Trophoblast cell (in vitro differentiated cells and primary cell): ENCODE measurements at regions not wholly inside any gene's neighbourhood (a gene's known extent, or its start where the extent isn't known, plus 50 kb on each side); places are given as distances from the start of the nearest gene placed in this dataset.

Experiments
- DNase-seq, 2 donors: peaks; one replicate each; pipeline ENCODE4 v3.0.0-alpha.2; 2016
- H2AFZ ChIP-seq: 2 replicates; pipeline ENCODE4 v1.6.1; 2013; ENCODE audit warnings: low read length, moderate library complexity, mild to moderate bottlenecking; ENCODE audit not compliant: insufficient read depth, poor library complexity
- H2AK5ac ChIP-seq: 2 replicates; pipeline ENCODE4 v1.6.1; 2013; ENCODE audit warnings: mild to moderate bottlenecking, low read length
- H2BK120ac ChIP-seq: 2 replicates; pipeline ENCODE4 v1.6.1; 2013; ENCODE audit warnings: low read length, mild to moderate bottlenecking, moderate library complexity; ENCODE audit not compliant: insufficient read depth, poor library complexity
- H2BK12ac ChIP-seq: 2 replicates; pipeline ENCODE4 v1.6.1; 2013; ENCODE audit warnings: mild to moderate bottlenecking, low read length, moderate library complexity
- H2BK5ac ChIP-seq: 2 replicates; pipeline ENCODE4 v1.6.1; 2013; ENCODE audit warnings: low read length, low read depth, moderate library complexity, mild to moderate bottlenecking; ENCODE audit not compliant: poor library complexity
- H3K14ac ChIP-seq: 2 replicates; pipeline ENCODE4 v1.6.1; 2013; ENCODE audit warnings: mild to moderate bottlenecking, low read length
- H3K18ac ChIP-seq: 2 replicates; pipeline ENCODE4 v1.6.1; 2013; ENCODE audit warnings: mild to moderate bottlenecking, low read length
- H3K23ac ChIP-seq: 2 replicates; pipeline ENCODE4 v1.6.1; 2013; ENCODE audit warnings: low read length
- H3K27ac ChIP-seq: 2 replicates; pipeline ENCODE4 v1.5.1; 2013; ENCODE audit warnings: low read depth, mild to moderate bottlenecking, inconsistent platforms, low read length, moderate library complexity
- H3K27me3 ChIP-seq: 2 replicates; pipeline ENCODE4 v1.6.1; 2013; ENCODE audit warnings: inconsistent platforms, mild to moderate bottlenecking, low read length, moderate library complexity; ENCODE audit not compliant: insufficient read depth
- H3K36me3 ChIP-seq, 2 experiments: 1 replicate in 1 of 2; 2 replicates in 1 of 2; pipeline ENCODE4 v1.6.1; 2013; ENCODE audit warnings: low read length in 2 of 2, mild to moderate bottlenecking in 2 of 2, moderate library complexity in 1 of 2; ENCODE audit not compliant: insufficient read depth in 2 of 2, control insufficient read depth in 1 of 2
- H3K4ac ChIP-seq: 2 replicates; pipeline ENCODE4 v1.6.1; 2013; ENCODE audit warnings: low read depth, mild to moderate bottlenecking, low read length, moderate library complexity
- H3K4me1 ChIP-seq, 2 experiments: 1 replicate in 1 of 2; 2 replicates in 1 of 2; pipeline ENCODE4 v1.6.1; 2013; ENCODE audit warnings: low read length in 2 of 2, mild to moderate bottlenecking in 2 of 2, moderate library complexity in 1 of 2; ENCODE audit not compliant: insufficient read depth in 2 of 2, control insufficient read depth in 1 of 2
- H3K4me2 ChIP-seq: 2 replicates; pipeline ENCODE4 v1.6.1; 2013; ENCODE audit warnings: inconsistent platforms, mild to moderate bottlenecking, low read length, moderate library complexity
- H3K4me3 ChIP-seq: 2 replicates; pipeline ENCODE4 v1.5.1; 2013; ENCODE audit warnings: mild to moderate bottlenecking, low read depth, low read length, inconsistent platforms
- H3K79me1 ChIP-seq: one replicate; pipeline ENCODE4 v1.6.1; 2013; ENCODE audit warnings: low read length
- H3K79me2 ChIP-seq: 2 replicates; pipeline ENCODE4 v1.6.1; 2013; ENCODE audit warnings: low read length, mild to moderate bottlenecking; ENCODE audit not compliant: control insufficient read depth, insufficient read depth, poor library complexity
- H3K9ac ChIP-seq: 2 replicates; pipeline ENCODE4 v1.6.1; 2013; ENCODE audit warnings: mild to moderate bottlenecking, low read length
- H3K9me3 ChIP-seq: 2 replicates; pipeline ENCODE4 v1.6.1; 2013; ENCODE audit warnings: low read depth, mild to moderate bottlenecking, control low read depth, inconsistent platforms, low read length; ENCODE audit not compliant: insufficient read depth
- H4K12ac ChIP-seq: 2 replicates; pipeline ENCODE4 v1.6.1; 2013; ENCODE audit warnings: low read depth, mild to moderate bottlenecking, low read length, moderate library complexity
- H4K8ac ChIP-seq: 2 replicates; pipeline ENCODE4 v1.6.1; 2013; ENCODE audit warnings: low read depth, mild to moderate bottlenecking, low read length, moderate library complexity
- H4K91ac ChIP-seq: one replicate; pipeline ENCODE4 v1.6.1; 2013; ENCODE audit warnings: low read depth, mild to moderate bottlenecking, low read length, moderate library complexity
- WGBS: extraction: QIAGEN DNeasy Blood & Tissue Kit; methylation state at CpG from one replicate; pipeline ENCODE4 v1.1.7; 2013; ENCODE audit warnings: missing lambda C conversion rate; ENCODE audit not compliant: insufficient read length, insufficient coverage; ENCODE audit errors: extremely low coverage; 5-methylcytosine and 5-hydroxymethylcytosine counted together

DNA sequence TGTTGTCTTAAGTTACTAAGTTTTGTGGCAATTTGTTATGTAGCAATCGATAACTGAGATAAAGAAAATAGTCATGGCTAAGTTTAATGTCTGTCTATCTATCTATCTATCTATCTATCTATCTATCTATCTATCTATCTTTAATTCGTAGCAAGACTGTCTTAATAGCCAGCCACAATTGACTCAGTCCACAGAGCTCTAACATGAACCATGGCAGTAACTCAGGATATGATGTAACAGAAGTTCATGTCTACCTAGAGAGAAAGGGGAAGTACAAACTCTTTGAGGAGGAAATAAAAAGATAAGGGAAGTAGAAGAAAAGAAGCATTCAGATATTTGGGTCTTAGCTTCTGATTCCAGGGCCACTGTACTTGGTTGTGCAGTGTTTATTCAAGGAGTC, 61.5 kb upstream of the FNDC3B start:
- Histone ChIP-seq H3K79me1 (no peaks in the 10 kb centered on the region), H3K18ac (no peak overlapping the region), H2BK12ac (no peak overlapping the region), H2AK5ac (no peak overlapping the region), H4K91ac (no peak overlapping the region), H4K8ac (no peak overlapping the region), H3K9ac (no peak overlapping the region), H2AFZ (no peak overlapping the region), H2BK120ac (no peak overlapping the region), H3K27me3 (no peaks in the 10 kb centered on the region), H3K23ac (no peak overlapping the region), H3K79me2 (no peaks in the 10 kb centered on the region), H2BK5ac (no peak overlapping the region), H3K14ac (no peak overlapping the region), H3K36me3 (no peaks in the 10 kb centered on the region), H3K4me2 (no peak overlapping the region), H3K4me3 (no peak overlapping the region), H3K27ac (no peak overlapping the region), H3K4me1 (peaks cover 0 to 3% of the 10 kb centered on the region in 2 experiments), H4K12ac (no peak overlapping the region), H3K9me3 (no peaks in the 10 kb centered on the region), H3K4ac (no peak overlapping the region)
- WGBS = no CpG with 5 or more reads among the region's 2 CpGs
- DNase-seq = peak in 1 of 2 donors; percentile 34

DNA sequence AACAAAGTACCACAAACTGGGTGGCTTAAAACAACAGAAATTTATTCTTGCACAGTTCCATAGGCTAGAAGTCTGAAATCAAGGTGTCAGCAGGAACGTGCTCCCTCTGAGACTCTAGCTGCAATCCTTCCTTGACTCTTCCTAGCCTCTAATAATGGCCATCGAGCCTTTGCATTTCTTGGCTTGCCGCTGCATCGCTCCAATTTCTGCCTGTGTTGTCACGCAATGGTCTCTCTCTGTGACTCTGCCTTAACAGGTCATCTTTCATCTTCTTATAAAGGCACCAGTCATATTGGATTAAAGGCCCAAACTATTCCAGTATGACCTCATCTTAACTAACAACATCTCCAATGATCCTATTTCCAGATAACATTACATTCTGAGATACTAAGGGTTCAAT, 61.0 kb upstream of the FNDC3B start:
- H3K4me3 ChIP-seq = no peak overlapping the region
- WGBS = no CpG with 5 or more reads among the region's 5 CpGs
- H2AFZ ChIP-seq = no peak overlapping the region
- no peak overlapping the region for H4K91ac ChIP-seq
- no peak overlapping the region for H2BK120ac ChIP-seq
- DNase-seq = peak; percentile 52 to 72
- H3K27me3 ChIP-seq = no peaks in the 10 kb centered on the region
- H3K9ac ChIP-seq = no peak overlapping the region
- no peak overlapping the region for H4K12ac ChIP-seq
- no peak overlapping the region for H2AK5ac ChIP-seq
- H3K36me3 ChIP-seq = no peaks in the 10 kb centered on the region
- H3K18ac ChIP-seq = no peak overlapping the region
- H3K23ac ChIP-seq = no peak overlapping the region
- no peak overlapping the region for H2BK12ac ChIP-seq
- H3K4ac ChIP-seq = no peak overlapping the region
- peaks cover 0 to 3% of the 10 kb centered on the region in 2 experiments for H3K4me1 ChIP-seq
- H3K79me2 ChIP-seq = no peaks in the 10 kb centered on the region
- H3K27ac ChIP-seq = no peak overlapping the region
- H3K4me2 ChIP-seq = no peak overlapping the region
- no peak overlapping the region for H3K14ac ChIP-seq
- H4K8ac ChIP-seq = no peak overlapping the region
- no peaks in the 10 kb centered on the region for H3K9me3 ChIP-seq
- no peaks in the 10 kb centered on the region for H3K79me1 ChIP-seq
- H2BK5ac ChIP-seq = no peak overlapping the region

DNA sequence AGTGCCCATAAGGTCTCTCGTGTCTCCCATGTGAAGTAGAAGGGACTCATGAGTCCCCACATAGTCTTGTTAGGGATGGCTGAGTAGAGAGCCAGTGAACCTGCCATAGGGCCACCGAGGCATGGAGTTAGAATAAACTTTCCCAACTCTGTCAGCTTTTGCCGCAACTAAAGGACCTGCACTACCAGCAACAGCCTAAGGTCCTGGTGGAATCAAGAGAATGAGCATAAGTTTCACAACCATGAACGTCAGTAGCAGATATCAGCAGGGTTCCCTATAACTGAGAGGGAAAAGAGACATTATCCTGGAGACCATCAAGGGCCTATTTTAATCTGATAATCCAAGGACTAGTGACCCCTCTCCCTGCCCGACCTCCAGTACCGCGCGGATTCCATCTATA, 60.3 kb upstream of the FNDC3B start:
- H4K8ac ChIP-seq = no peak overlapping the region
- H4K12ac ChIP-seq = no peak overlapping the region
- H3K9me3 ChIP-seq = no peaks in the 10 kb centered on the region
- no peak overlapping the region for H3K14ac ChIP-seq
- no peak overlapping the region for H2BK12ac ChIP-seq
- no peak overlapping the region for H2AK5ac ChIP-seq
- no peak overlapping the region for H3K4me2 ChIP-seq
- no peak overlapping the region for H2BK5ac ChIP-seq
- H3K27ac ChIP-seq = no peak overlapping the region
- no peaks in the 10 kb centered on the region for H3K79me1 ChIP-seq
- no peaks in the 10 kb centered on the region for H3K79me2 ChIP-seq
- H3K36me3 ChIP-seq = no peaks in the 10 kb centered on the region
- H3K4me3 ChIP-seq = no peak overlapping the region
- no peak overlapping the region for H3K18ac ChIP-seq
- no peak overlapping the region for H3K9ac ChIP-seq
- no peak overlapping the region for H2AFZ ChIP-seq
- no peaks in the 10 kb centered on the region for H3K27me3 ChIP-seq
- H3K23ac ChIP-seq = no peak overlapping the region
- H3K4ac ChIP-seq = no peak overlapping the region
- no peak overlapping the region for H2BK120ac ChIP-seq
- H3K4me1 ChIP-seq = peaks cover 0 to 3% of the 10 kb centered on the region in 2 experiments
- DNase-seq = peak; percentile 57 to 87
- no CpG with 5 or more reads among the region's 8 CpGs for WGBS
- no peak overlapping the region for H4K91ac ChIP-seq

DNA sequence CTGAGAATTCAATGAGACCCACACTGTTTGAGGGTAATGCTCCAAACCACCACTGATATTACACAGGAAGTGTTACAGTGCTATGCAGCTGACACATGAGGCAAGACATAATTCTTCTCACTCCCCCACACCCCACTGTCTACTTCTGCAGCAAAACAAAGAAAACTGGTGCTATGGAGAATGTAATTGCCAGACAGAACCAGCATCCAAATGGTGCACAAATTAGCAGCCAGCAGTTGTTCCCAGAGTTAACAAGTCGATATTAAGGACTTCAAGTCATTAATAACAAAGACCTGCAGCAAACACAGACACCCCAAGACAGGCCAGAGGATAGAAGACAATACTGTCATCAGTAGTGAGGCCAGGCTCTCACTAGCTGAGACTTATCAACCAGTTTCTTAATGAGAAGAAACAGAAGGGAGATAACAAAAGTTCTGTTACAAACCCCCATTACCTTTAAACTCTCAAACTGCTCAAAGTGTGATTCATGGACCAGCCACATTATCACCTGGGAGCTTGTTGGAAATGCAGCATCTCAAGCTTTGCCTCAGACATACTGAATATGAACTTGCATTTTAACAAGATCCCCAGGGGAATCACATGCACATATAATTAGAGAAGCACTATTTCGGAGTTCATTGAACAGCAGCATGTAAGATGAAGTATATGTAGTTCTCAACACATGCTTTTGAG, 58.7 kb upstream of the FNDC3B start:
- no peaks in the 10 kb centered on the region for H3K79me2 ChIP-seq
- H4K91ac ChIP-seq = no peak overlapping the region
- no peak overlapping the region for H4K8ac ChIP-seq
- H3K14ac ChIP-seq = no peak overlapping the region
- no peak overlapping the region for H2BK5ac ChIP-seq
- no peak overlapping the region for H3K9ac ChIP-seq
- DNase-seq = peak; percentile 47 to 74
- H3K4me1 ChIP-seq = peaks cover 0 to 3% of the 10 kb centered on the region in 2 experiments
- no CpG with 5 or more reads among the region's 2 CpGs for WGBS
- H3K4ac ChIP-seq = no peak overlapping the region
- H2AFZ ChIP-seq = no peak overlapping the region
- no peaks in the 10 kb centered on the region for H3K79me1 ChIP-seq
- H3K27me3 ChIP-seq = no peaks in the 10 kb centered on the region
- H2BK120ac ChIP-seq = no peak overlapping the region
- no peaks in the 10 kb centered on the region for H3K36me3 ChIP-seq
- H2AK5ac ChIP-seq = no peak overlapping the region
- H3K9me3 ChIP-seq = no peaks in the 10 kb centered on the region
- no peak overlapping the region for H2BK12ac ChIP-seq
- H3K4me2 ChIP-seq = no peak overlapping the region
- no peak overlapping the region for H3K18ac ChIP-seq
- H3K4me3 ChIP-seq = no peak overlapping the region
- no peak overlapping the region for H3K23ac ChIP-seq
- no peak overlapping the region for H3K27ac ChIP-seq
- no peak overlapping the region for H4K12ac ChIP-seq
